ENCODE measurements at regions not wholly inside any gene's neighbourhood (a gene's known extent, or its start where the extent isn't known, plus 50 kb on each side); places are given as distances from the start of the nearest gene placed in this dataset.
"Not testable (repeated sequence)": the region's sequence is repeated elsewhere in the genome, so short reads cannot be mapped to it uniquely, and the experiment has no call there.

DNA sequence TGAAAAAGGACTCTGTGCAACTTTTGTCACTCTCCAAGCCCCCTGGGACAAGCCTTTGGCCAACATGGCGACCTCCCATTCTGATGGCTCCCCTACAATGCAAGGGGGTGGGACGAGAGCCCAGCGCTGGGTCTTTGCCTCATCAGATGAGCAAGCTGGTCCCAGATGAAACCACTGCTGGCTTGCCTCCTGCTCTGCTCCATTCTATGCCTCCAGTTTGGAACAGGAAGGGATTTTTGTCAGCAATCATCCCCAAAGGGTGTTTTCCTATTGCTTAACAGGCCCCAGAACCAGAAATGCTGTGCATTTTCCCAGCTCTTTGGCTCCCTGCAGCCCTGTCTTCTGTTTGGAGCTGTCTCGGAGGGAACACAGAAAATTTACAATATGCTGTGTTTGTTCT lies 412.7 kb downstream of the MAFB start:
- no peak overlapping the region for H2AFZ ChIP-seq (ENCODE audit: low read length)
- H3K9me3 ChIP-seq (ENCODE audit: low read length) = no peaks in the 10 kb centered on the region
- no peaks in the 10 kb centered on the region for H3K9me2 ChIP-seq (ENCODE audit: low read depth, low read length)
- no peaks in the 10 kb centered on the region for H3K79me2 ChIP-seq (ENCODE audit: insufficient read depth, low read length)
- H3K4me2 ChIP-seq (ENCODE audit: low read length) = no peak overlapping the region
- H3K36me3 ChIP-seq (ENCODE audit: insufficient read depth, low read length) = no peaks in the 10 kb centered on the region
- H4K20me1 ChIP-seq (ENCODE audit: insufficient read depth, low read length) = no peaks in the 10 kb centered on the region
- no peak overlapping the region for H3K27ac ChIP-seq (ENCODE audit: low read depth, low read length, poor library complexity, severe bottlenecking)
- no peak overlapping the region for H3K4me3 ChIP-seq (ENCODE audit: low read depth, low read length, poor library complexity, severe bottlenecking)
- H3K9ac ChIP-seq (ENCODE audit: low read length) = no peak overlapping the region
- TF ChIP-seq EZH2 (IDR thresholded peaks at IDR 0.05; ENCODE audit: borderline replicate concordance, low read length) = no peak
- TF ChIP-seq, protein P1, sequence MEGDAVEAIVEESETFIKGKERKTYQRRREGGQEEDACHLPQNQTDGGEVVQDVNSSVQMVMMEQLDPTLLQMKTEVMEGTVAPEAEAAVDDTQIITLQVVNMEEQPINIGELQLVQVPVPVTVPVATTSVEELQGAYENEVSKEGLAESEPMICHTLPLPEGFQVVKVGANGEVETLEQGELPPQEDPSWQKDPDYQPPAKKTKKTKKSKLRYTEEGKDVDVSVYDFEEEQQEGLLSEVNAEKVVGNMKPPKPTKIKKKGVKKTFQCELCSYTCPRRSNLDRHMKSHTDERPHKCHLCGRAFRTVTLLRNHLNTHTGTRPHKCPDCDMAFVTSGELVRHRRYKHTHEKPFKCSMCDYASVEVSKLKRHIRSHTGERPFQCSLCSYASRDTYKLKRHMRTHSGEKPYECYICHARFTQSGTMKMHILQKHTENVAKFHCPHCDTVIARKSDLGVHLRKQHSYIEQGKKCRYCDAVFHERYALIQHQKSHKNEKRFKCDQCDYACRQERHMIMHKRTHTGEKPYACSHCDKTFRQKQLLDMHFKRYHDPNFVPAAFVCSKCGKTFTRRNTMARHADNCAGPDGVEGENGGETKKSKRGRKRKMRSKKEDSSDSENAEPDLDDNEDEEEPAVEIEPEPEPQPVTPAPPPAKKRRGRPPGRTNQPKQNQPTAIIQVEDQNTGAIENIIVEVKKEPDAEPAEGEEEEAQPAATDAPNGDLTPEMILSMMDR (IDR thresholded peaks at IDR 0.05; ENCODE audit: low read length) = no peak
- H3K4me1 ChIP-seq (ENCODE audit: insufficient read depth, low read length, severe bottlenecking) = no peaks in the 10 kb centered on the region
- H3K27me3 ChIP-seq (ENCODE audit: insufficient read depth, low read length) = no peaks in the 10 kb centered on the region
- no peaks in the 10 kb centered on the region for H3F3A ChIP-seq (ENCODE audit: insufficient read depth, low read length)

GRCh38 chr20:40275738-40276137 lies 413.3 kb downstream of the MAFB start:
- TF ChIP-seq, protein P1 (IDR thresholded peaks at IDR 0.05; ENCODE audit: low read length) = no peak
- no peak for TF ChIP-seq EZH2 (IDR thresholded peaks at IDR 0.05; ENCODE audit: borderline replicate concordance, low read length)
- H3K27me3 ChIP-seq (ENCODE audit: insufficient read depth, low read length) = no peaks in the 10 kb centered on the region
- no peaks in the 10 kb centered on the region for H3F3A ChIP-seq (ENCODE audit: insufficient read depth, low read length)
- no peaks in the 10 kb centered on the region for H4K20me1 ChIP-seq (ENCODE audit: insufficient read depth, low read length)
- no peaks in the 10 kb centered on the region for H3K9me2 ChIP-seq (ENCODE audit: low read depth, low read length)
- H2AFZ ChIP-seq (ENCODE audit: low read length) = no peak overlapping the region
- H3K9me3 ChIP-seq (ENCODE audit: low read length) = no peaks in the 10 kb centered on the region
- no peak overlapping the region for H3K4me2 ChIP-seq (ENCODE audit: low read length)
- H3K4me1 ChIP-seq (ENCODE audit: insufficient read depth, low read length, severe bottlenecking) = no peaks in the 10 kb centered on the region
- no peak overlapping the region for H3K4me3 ChIP-seq (ENCODE audit: low read depth, low read length, poor library complexity, severe bottlenecking)
- no peaks in the 10 kb centered on the region for H3K79me2 ChIP-seq (ENCODE audit: insufficient read depth, low read length)
- no peaks in the 10 kb centered on the region for H3K36me3 ChIP-seq (ENCODE audit: insufficient read depth, low read length)
- no peak overlapping the region for H3K9ac ChIP-seq (ENCODE audit: low read length)
- H3K27ac ChIP-seq (ENCODE audit: low read depth, low read length, poor library complexity, severe bottlenecking) = no peak overlapping the region

GRCh38 chr20:40274912-40275533 lies 414.0 kb downstream of the MAFB start:
- no peaks in the 10 kb centered on the region for H3K9me3 ChIP-seq (ENCODE audit: low read length)
- no peak overlapping the region for H3K27ac ChIP-seq (ENCODE audit: low read depth, low read length, poor library complexity, severe bottlenecking)
- H3K4me2 ChIP-seq (ENCODE audit: low read length) = no peak overlapping the region
- H3K4me1 ChIP-seq (ENCODE audit: insufficient read depth, low read length, severe bottlenecking) = no peaks in the 10 kb centered on the region
- H3K9ac ChIP-seq (ENCODE audit: low read length) = no peak overlapping the region
- H3K79me2 ChIP-seq (ENCODE audit: insufficient read depth, low read length) = no peaks in the 10 kb centered on the region
- no peaks in the 10 kb centered on the region for H4K20me1 ChIP-seq (ENCODE audit: insufficient read depth, low read length)
- no peak overlapping the region for H3K4me3 ChIP-seq (ENCODE audit: low read depth, low read length, poor library complexity, severe bottlenecking)
- H3K27me3 ChIP-seq (ENCODE audit: insufficient read depth, low read length) = no peaks in the 10 kb centered on the region
- no peak overlapping the region for H2AFZ ChIP-seq (ENCODE audit: low read length)
- no peak for TF ChIP-seq EZH2 (IDR thresholded peaks at IDR 0.05; ENCODE audit: borderline replicate concordance, low read length)
- TF ChIP-seq, protein P1 (IDR thresholded peaks at IDR 0.05; ENCODE audit: low read length) = no peak
- no peaks in the 10 kb centered on the region for H3F3A ChIP-seq (ENCODE audit: insufficient read depth, low read length)
- H3K9me2 ChIP-seq (ENCODE audit: low read depth, low read length) = no peaks in the 10 kb centered on the region
- H3K36me3 ChIP-seq (ENCODE audit: insufficient read depth, low read length) = no peaks in the 10 kb centered on the region

DNA sequence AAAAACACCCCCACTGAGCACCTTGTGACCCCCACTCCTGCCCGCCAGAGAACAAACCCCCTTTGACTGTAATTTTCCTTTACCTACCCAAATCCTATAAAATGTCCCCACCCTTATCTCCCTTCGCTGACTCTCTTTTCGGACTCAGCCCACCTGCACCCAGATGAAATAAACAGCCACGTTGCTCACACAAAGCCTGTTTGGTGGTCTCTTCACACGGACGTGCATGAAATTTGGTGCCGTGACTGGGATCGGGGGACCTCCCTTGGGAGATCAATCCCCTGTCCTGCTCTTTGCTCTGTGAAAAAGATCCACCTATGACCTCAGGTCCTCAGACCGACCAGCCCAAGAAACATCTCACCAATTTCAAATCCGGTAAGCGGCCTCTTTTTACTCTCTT lies 419.8 kb downstream of the MAFB start:
- H3K9ac ChIP-seq (ENCODE audit: low read length); H3K9me2 ChIP-seq (ENCODE audit: low read depth, low read length); H3F3A ChIP-seq (ENCODE audit: insufficient read depth, low read length); H3K9me3 ChIP-seq (ENCODE audit: low read length); H4K20me1 ChIP-seq (ENCODE audit: insufficient read depth, low read length); H3K4me2 ChIP-seq (ENCODE audit: low read length); H3K36me3 ChIP-seq (ENCODE audit: insufficient read depth, low read length); H3K79me2 ChIP-seq (ENCODE audit: insufficient read depth, low read length); H2AFZ ChIP-seq (ENCODE audit: low read length); H3K4me1 ChIP-seq (ENCODE audit: insufficient read depth, low read length, severe bottlenecking); H3K27me3 ChIP-seq (ENCODE audit: insufficient read depth, low read length); H3K27ac ChIP-seq (ENCODE audit: low read depth, low read length, poor library complexity, severe bottlenecking); H3K4me3 ChIP-seq (ENCODE audit: low read depth, low read length, poor library complexity, severe bottlenecking): not testable (repeated sequence)
